RKO (cell line): ENCODE measurements at regions not wholly inside any gene's neighbourhood (a gene's known extent, or its start where the extent isn't known, plus 50 kb on each side); places are given as distances from the start of the nearest gene placed in this dataset.

ENCODE experiments used
- DNase-seq: peaks from one replicate; pipeline ENCODE4 v3.0.0-alpha.2; 2016; ENCODE audit warnings: low spot score

- DNase-seq = no peak
Measured at GRCh38 chr5:77569409-77569808, 69.1 kb downstream of the OTP start.

DNA sequence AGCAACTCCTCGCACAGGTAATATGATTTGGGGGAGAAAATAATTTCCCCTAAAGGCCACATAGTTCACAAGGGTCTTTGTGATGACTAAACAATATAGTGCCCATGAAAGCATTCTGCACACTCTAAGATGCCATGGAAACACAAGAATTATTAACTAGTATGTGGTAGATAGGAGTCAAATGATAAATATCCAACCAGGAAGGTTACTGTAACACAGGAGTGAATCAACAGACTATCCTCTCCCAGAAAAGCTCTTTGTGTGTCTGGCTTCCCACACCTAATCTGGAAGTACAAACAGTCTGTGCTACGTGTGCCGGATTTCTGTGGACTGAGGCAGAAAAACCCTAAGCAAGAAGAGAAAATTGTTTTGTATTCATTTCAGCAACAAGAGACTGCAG lies 70.0 kb downstream of the OTP start:
- DNase-seq = no peak

DNA sequence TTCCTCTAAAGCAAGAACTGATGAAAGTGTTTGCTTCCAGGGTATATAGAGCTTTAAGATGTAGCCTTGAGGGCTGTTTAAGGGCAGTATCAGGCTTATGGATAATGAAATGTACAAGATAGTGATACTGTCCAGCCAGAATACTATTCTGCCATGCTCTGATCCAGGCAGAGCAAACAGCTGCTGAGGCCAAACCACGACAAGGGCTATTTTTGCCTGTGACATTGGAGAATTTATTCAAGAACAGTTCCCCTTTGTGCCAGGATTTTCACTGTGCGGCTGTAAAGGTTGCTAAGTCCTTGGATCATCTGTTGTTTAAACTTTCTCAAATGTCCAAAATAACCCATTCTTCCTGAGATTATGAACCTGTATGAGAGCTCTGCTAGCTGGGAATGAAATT lies 70.4 kb downstream of the OTP start:
- no peak for DNase-seq

GRCh38 chr5:77563475-77563874 lies 71.4 kb upstream of the WDR41 start:
- DNase-seq = no peak

- no peak for DNase-seq
Measured at GRCh38 chr5:77561965-77562364, 69.8 kb upstream of the WDR41 start.

- peak; percentile 71 for DNase-seq
Measured at GRCh38 chr5:77560677-77561263, 68.7 kb upstream of the WDR41 start.

DNA sequence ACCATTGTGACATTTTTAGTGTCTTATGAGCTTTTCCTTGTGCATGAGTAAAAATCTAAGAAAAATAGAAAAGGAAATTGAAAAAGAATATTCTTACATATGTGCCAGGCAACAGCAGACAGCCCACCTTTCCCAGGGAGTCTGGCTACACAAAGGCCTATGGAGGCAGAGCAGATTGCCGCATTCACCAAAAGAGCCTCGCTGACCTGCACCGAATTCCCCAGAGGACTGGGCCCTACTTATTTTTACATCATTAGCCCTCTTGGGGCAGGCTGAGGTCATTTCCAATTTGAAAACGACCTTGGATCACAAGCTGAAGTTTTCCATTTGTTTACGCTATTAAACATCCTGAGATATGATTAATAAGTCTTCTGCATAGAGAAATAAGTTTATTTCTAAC lies 66.2 kb upstream of the WDR41 start:
- DNase-seq = no peak

GRCh38 chr5:77550406-77550805 lies 58.3 kb upstream of the WDR41 start:
- no peak for DNase-seq

DNA sequence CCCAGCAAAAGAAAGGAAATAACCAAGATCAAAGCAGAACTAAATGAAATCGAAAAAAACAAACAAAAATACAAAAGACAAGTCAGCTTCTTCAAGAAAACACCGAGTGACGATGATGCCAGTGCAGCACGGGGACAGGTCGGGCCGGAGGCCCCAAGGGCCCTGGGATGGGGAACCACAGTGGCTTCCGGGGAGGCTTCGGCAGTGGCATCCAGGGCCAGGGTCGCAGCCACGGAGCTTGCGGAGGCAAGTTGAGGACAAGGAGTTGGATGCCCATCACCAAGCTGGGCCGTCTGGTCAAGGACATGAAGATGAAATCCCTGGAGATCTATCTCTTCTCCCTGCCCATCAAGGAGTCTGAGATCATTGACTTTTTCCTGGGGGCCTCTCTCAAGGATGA lies 53.2 kb upstream of the WDR41 start:
- no peak for DNase-seq
